GM21526 (cell line): ENCODE measurements at regions not wholly inside any gene's neighbourhood (a gene's known extent, or its start where the extent isn't known, plus 50 kb on each side); places are given as distances from the start of the nearest gene placed in this dataset.

ENCODE experiments used
- ATAC-seq: cut with Tn5 transposase; IDR thresholded peaks from one replicate; pipeline ENCODE4 v1.9.1; 2021; ENCODE audit warnings: moderate library complexity; ENCODE audit not compliant: unreplicated experiment, low FRiP score

DNA sequence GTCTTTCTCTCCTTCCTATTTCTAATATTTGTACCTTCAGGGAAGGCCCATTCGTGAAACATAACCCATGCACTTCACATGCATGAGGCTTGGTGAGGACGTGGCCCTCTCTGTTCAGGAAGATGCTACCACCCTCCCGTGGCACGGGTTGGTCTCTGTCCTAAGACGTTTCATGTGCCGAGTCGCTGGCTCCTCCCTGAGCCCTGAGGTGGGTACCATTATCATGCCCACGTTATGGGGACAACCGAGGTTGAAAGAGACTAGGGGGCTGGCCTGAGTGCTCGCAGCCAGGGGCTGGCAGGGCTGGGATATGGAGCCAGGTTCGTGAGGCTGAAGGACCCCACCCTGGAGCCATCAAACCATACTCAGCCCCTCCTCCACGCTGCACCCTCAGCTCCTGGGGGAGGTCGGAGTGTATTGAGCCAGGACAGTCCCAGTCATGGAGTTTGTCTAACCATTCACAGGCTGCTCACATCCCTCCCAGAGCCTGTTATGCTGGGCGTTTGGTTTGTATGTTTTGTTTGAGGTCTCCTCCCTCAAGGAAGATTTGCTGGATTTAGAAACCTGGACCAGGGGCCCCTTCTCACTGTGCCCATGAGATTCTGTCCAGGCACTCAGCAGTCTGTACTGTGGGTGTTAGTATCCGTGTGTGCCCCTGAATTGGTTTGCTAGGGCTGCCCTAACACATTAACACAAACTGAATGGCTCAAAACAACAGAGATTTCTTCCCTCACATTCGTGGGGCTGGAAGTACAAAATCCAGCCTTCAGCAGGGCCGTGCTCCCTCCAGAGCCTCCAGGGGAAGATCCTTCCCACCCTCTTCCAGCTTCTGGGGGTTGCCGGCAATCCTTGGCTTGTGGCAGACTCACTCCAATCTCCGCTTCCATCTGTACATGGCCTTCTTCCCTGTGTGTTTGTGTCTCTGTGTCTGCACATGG lies 88.3 kb downstream of the ANKRD60 start:
- no peak for ATAC-seq

DNA sequence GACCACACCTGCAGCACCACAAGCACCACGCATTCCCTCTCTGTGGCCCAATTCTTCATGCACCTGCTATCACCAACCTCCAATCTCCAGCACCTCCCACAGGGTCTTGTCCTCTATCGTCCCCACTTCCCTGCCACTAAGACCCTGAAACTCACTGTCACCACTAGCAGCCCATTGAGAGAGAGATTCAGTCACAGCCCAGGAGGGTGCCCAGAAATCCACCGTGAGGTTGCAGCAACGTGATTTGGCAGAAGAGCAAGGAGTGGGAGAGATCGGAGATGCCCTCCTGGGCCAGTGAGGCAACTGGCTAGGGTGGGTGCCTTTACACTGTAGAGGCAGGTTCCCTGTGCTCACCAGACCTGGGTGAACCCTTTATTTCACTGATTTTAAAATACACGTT lies 90.1 kb downstream of the ANKRD60 start:
- no peak for ATAC-seq

DNA sequence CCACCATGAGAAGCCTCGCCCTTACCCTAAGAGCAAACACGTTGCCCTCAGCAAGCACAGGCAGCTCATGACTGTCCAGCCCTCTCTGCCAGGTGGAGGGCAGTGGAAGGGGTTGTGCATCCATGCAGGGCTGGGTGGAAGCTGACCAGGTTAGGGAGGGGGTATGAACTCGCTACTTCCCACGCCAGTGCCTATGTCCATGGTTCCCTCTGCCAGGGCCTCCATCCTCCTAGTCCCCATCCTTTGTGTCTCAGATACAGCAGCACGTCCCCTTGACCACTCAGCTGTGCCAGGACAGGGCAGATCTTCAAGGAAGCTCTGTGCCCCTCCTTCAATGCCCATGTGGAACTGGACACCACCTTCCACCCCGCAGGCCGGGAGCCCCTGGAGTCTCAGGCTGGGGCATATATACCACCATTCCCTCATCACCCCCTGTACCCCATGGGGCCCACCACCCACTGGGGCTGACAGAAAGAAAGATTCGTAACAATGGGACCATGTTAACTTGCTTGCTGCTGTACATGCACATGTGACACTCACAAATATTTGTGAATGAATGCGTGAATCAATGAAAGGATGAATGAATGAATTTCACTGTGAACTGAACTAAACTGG lies 90.7 kb downstream of the ANKRD60 start:
- no peak for ATAC-seq

DNA sequence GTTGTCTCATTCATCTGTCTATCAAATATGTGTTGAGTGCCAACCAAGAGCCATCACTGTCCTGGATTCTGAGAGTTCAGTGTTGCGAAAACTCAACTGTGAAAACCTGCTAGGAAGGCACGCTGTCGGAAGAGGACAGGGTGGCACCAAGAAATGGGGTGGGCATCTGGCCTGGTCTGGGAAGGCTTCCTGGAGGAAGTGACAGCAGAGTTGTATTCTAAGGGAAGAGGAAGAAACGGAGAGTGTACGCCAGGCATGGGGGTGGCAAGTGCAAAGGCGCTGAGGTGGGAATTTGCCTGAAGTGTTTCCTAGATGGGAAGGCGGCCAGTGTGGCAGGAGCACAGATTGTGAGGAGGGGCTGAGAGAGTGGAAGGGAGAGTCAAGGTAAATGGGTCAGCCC lies 91.2 kb downstream of the ANKRD60 start:
- ATAC-seq: no peak

- ATAC-seq: no peak
Measured at GRCh38 chr20:58136149-58136484, 92.3 kb downstream of the ANKRD60 start.

- no peak for ATAC-seq
Measured at GRCh38 chr20:58135441-58136148, 92.9 kb downstream of the ANKRD60 start.

GRCh38 chr20:58133020-58133808 lies 95.2 kb downstream of the ANKRD60 start:
- no peak for ATAC-seq

- ATAC-seq: no peak
Measured at GRCh38 chr20:58131551-58132142, 96.8 kb downstream of the ANKRD60 start.

GRCh38 chr20:58131151-58131550 lies 97.3 kb downstream of the ANKRD60 start:
- ATAC-seq: no peak

DNA sequence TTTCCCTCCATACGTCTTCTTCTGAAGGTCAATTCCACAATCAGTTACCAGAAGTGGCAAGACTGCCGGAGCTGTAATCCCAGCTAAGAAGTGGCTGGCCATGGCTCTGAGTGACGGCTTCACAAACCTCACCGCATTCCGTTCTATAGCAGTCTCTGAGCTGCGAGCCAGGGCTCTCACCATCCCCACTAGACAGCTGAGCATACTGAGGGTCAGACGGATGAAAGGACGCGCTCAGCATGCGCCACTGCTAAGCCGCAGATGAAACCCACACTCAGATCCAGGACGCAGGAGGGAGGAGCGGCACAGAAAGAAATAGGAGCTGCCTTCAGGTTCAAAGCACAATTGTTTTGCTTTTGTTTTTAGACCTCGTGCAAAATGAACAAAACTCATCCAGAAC lies 97.9 kb downstream of the ANKRD60 start:
- ATAC-seq: no peak

- no peak for ATAC-seq
Measured at GRCh38 chr20:58130156-58130555, 98.3 kb downstream of the ANKRD60 start.

DNA sequence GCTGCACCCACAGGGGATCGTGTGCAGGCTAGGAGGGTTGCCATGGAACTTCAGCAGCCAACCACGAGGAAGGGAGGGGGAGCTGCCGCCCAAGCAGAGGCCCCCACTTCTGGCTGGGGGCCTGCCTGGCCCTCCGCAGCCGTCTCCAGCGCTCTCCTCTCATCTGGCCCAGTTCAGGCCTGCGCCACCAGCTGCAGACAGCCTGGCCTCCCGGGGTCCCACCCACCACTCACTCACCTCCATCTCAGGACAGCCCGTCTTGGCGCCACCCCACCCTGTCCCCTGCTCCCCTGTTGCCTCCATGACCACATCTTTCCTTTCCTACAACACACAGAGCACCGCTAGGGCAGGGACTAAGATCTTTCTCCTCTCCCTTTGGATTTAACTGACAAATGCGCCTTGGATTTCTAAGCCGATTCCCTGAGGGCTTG lies 98.7 kb downstream of the ANKRD60 start:
- no peak for ATAC-seq

DNA sequence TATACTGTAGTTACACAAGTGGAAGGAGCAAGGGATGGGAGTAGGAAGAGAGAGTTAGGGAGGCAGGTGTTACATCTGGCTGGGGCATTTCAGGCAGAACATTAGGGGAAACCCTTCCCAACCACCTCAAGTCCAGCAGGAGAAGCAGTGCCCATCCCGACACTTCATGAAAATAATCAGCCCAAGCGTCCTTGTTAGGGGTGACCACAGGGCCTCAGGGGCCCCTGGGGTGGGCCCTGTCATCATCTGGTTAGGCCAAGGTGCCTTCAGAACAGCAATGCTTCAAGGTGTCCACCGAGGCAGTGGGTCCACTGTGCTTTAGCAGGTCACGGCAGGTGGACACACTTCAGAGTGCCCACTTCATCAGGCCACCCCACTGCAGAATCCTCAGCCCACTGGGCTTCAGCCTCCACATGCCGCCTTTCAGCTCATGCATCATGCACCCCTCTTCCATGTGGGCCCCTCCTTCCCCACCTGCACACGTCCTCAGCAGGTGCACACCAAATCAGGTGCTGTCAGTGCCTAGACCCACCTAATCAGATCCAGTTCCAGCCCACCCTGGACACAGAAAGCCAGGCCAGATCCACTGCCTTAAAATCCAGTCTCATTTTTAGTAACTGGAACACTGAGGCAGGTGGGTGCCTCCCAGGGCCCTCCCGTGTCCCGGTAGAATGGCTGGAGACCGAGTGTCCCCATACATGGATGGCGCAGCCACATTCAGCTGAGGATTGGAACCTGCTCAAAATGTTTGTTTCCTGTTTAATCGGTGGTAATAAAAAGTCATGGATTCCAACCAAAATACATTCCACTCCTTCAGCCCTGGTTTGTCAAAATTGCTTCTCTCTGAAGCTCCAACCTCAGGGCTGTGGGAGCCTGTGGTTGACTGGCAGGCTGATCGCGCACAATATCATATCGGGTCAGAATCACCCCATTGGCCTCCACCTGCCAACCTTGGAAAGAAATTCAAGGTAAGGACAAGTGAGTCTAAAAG lies 99.5 kb downstream of the ANKRD60 start:
- no peak for ATAC-seq

- ATAC-seq: no peak
Measured at GRCh38 chr20:58127701-58128111, 100.7 kb downstream of the ANKRD60 start.

DNA sequence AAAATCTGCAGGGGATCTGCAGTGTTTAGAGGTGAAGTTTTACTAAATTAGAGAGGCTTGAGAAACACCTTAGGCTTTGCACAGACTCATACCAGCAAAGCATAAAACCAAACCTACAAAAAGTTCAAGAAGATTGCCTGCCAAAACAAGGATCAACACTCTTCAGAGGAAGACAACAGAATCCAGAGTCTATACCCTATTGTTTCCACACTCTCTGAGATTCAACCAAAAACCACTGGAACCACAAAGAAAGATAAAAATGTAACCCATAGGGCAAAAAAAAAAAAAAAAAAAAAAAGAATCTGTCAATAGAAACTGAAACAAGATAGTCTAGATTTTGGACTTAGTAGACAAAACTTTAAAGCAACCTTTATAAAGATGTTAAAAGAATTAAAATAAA lies 102.7 kb downstream of the ANKRD60 start:
- no peak for ATAC-seq

GRCh38 chr20:58117944-58118343 lies 110.5 kb downstream of the ANKRD60 start:
- ATAC-seq: no peak

DNA sequence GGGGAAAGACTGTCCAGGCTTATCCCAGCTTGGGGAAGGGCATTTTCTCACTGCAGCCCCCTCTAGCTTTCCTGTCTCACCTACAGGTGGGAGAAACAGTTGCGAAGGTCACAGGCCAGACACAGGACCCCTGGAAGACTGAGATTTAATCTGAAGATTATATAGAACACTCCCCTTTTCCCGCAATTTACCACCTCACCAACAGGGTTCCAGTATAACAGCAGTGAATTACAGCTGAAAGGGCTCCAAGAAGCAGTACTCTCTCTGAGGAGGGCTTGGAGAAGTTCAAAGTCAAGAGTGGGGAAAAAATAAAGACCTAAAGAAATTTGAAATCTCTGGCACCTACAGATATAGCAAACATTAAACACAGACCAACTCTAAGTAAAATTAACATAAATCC lies 111.9 kb downstream of the ANKRD60 start:
- no peak for ATAC-seq

- ATAC-seq: no peak
Measured at GRCh38 chr20:58113716-58114115, 114.7 kb downstream of the ANKRD60 start.
